SK-N-MC (cell line): ENCODE measurements at regions not wholly inside any gene's neighbourhood (a gene's known extent, or its start where the extent isn't known, plus 50 kb on each side); places are given as distances from the start of the nearest gene placed in this dataset.

ENCODE experiments used
- EZH2 ChIP-seq: fragments of 200-600 bp; sonication (generic); IDR thresholded peaks from one replicate; pipeline ENCODE4 v1.6.1; 2017; ENCODE audit warnings: antibody characterized with exemption
- FOXP2 ChIP-seq: optimal IDR thresholded peaks from 2 replicates; pipeline ENCODE3; 2011; ENCODE audit warnings: mild to moderate bottlenecking, moderate library complexity; ENCODE audit not compliant: insufficient read depth; ENCODE audit errors: extremely low read length, control extremely low read depth
- POLR2AphosphoS5 ChIP-seq: IDR thresholded peaks from 2 replicates; pipeline ENCODE4 v1.6.1; 2012; ENCODE audit warnings: mild to moderate bottlenecking, low read depth, low read length, borderline replicate concordance

GRCh38 chr4:30443289-30443688, 276.9 kb upstream of the PCDH7 start:
- TF ChIP-seq POLR2AphosphoS5 (no peak), EZH2 (no peak), FOXP2 (no peak)
